ENCODE measurements at regions not wholly inside any gene's neighbourhood (a gene's known extent, or its start where the extent isn't known, plus 50 kb on each side); places are given as distances from the start of the nearest gene placed in this dataset.

DNA sequence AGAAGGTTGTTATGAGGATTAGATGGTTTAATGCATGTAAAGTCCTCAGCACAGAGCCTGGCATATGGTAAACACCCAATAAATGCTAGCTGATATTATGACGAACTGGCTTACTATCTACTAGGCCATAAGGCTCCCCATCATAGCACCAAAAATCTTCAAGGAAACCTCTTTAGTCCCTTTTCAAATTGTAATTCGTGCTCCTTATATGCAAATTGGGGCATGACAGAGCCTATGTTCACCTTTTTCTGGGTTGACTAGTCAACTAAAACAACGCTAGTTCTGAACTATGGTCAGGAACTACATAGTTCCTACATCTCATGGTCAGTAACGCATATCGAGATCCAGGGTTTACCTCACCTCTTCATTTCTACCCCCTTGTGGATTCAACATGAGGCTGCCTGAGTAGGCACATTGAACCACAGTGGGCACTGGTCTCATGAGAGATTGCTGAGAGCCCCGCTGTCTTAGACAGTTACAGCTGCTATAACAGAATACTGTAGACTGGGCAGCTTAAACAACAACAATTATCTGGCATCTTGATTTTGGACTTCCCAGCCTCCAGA, 97.2 kb upstream of the TNFAIP3 start:
- TF ChIP-seq NFIC (IDR thresholded peaks at IDR 0.05) (no peak), EP300 (IDR thresholded peaks at IDR 0.05; ENCODE audit: borderline replicate concordance) (no peak), ZBTB7A (IDR thresholded peaks at IDR 0.05; ENCODE audit: low read depth) (no peak), TCF12 (IDR thresholded peaks at IDR 0.05; ENCODE audit: low read depth) (no peak), RAD21 (IDR thresholded peaks at IDR 0.05; ENCODE audit: low read depth) (no peak)
- TF ChIP-seq, protein P1, sequence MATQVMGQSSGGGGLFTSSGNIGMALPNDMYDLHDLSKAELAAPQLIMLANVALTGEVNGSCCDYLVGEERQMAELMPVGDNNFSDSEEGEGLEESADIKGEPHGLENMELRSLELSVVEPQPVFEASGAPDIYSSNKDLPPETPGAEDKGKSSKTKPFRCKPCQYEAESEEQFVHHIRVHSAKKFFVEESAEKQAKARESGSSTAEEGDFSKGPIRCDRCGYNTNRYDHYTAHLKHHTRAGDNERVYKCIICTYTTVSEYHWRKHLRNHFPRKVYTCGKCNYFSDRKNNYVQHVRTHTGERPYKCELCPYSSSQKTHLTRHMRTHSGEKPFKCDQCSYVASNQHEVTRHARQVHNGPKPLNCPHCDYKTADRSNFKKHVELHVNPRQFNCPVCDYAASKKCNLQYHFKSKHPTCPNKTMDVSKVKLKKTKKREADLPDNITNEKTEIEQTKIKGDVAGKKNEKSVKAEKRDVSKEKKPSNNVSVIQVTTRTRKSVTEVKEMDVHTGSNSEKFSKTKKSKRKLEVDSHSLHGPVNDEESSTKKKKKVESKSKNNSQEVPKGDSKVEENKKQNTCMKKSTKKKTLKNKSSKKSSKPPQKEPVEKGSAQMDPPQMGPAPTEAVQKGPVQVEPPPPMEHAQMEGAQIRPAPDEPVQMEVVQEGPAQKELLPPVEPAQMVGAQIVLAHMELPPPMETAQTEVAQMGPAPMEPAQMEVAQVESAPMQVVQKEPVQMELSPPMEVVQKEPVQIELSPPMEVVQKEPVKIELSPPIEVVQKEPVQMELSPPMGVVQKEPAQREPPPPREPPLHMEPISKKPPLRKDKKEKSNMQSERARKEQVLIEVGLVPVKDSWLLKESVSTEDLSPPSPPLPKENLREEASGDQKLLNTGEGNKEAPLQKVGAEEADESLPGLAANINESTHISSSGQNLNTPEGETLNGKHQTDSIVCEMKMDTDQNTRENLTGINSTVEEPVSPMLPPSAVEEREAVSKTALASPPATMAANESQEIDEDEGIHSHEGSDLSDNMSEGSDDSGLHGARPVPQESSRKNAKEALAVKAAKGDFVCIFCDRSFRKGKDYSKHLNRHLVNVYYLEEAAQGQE (IDR thresholded peaks at IDR 0.05; ENCODE audit: low read depth): no peak
